Loucy (cell line): ENCODE measurements at regions not wholly inside any gene's neighbourhood (a gene's known extent, or its start where the extent isn't known, plus 50 kb on each side); places are given as distances from the start of the nearest gene placed in this dataset.

Experiments used
- H2AFZ ChIP-seq: fragments of 200-600 bp; sonication (generic); 2 replicates; pipeline ENCODE4 v1.6.0; 2016; ENCODE audit warnings: antibody characterized with exemption, mild to moderate bottlenecking, low read length, moderate library complexity
- H3F3A ChIP-seq: fragments of 200-600 bp; 2 replicates; pipeline ENCODE4 v1.6.0; 2016; ENCODE audit warnings: antibody characterized with exemption, low read depth, mild to moderate bottlenecking
- H3K27me3 ChIP-seq: fragments of 200-600 bp; sonication (generic); 2 replicates; pipeline ENCODE4 v1.6.1; 2014; ENCODE audit warnings: low read length, mild to moderate bottlenecking; ENCODE audit not compliant: insufficient read depth, poor library complexity, severe bottlenecking
- H3K36me3 ChIP-seq: fragments of 200-600 bp; sonication (generic); 2 replicates; pipeline ENCODE4 v1.6.1; 2016; ENCODE audit warnings: low read length; ENCODE audit not compliant: insufficient read depth
- H3K4me1 ChIP-seq: fragments of 200-600 bp; sonication (generic); 2 replicates; pipeline ENCODE4 v1.5.1; 2014; ENCODE audit warnings: low read length, mild to moderate bottlenecking; ENCODE audit not compliant: insufficient read depth, poor library complexity, severe bottlenecking
- H3K4me2 ChIP-seq: fragments of 200-600 bp; sonication (generic); 2 replicates; pipeline ENCODE4 v1.6.0; 2014; ENCODE audit warnings: antibody characterized with exemption, low read length, low read depth, mild to moderate bottlenecking; ENCODE audit not compliant: poor library complexity, severe bottlenecking
- H3K4me3 ChIP-seq: fragments of 200-600 bp; sonication (generic); 2 replicates; pipeline ENCODE4 v1.5.1; 2014; ENCODE audit warnings: low read length, mild to moderate bottlenecking, mixed read lengths; ENCODE audit not compliant: poor library complexity, severe bottlenecking
- H3K79me2 ChIP-seq: fragments of 200-600 bp; sonication (generic); 2 replicates; pipeline ENCODE4 v1.6.1; 2014; ENCODE audit warnings: low read length; ENCODE audit not compliant: insufficient read depth
- H3K9ac ChIP-seq: fragments of 200-600 bp; sonication (generic); 2 replicates; pipeline ENCODE4 v1.6.0; 2014; ENCODE audit warnings: mild to moderate bottlenecking, low read depth, low read length, moderate library complexity; ENCODE audit not compliant: poor library complexity, severe bottlenecking
- H3K9me2 ChIP-seq: fragments of 200-600 bp; sonication (generic); replicated peaks from 2 replicates; pipeline ENCODE4 v1.6.1; 2016; ENCODE audit warnings: low read depth, low read length, mixed read lengths
- H3K9me3 ChIP-seq: fragments of 200-600 bp; sonication (generic); 2 replicates; pipeline ENCODE4 v1.6.1; 2014; ENCODE audit warnings: mild to moderate bottlenecking, antibody characterized with exemption, low read length, low read depth; ENCODE audit not compliant: insufficient read depth
- H4K20me1 ChIP-seq: fragments of 200-600 bp; sonication (generic); 2 replicates; pipeline ENCODE4 v1.6.0; 2014; ENCODE audit warnings: antibody characterized with exemption, low read length, mild to moderate bottlenecking; ENCODE audit not compliant: insufficient read depth, poor library complexity, severe bottlenecking
- CTCF ChIP-seq: fragments of 200-600 bp; sonication (generic); conservative IDR thresholded peaks from 2 replicates; pipeline ENCODE4 v1.5.1; 2014; ENCODE audit warnings: mild to moderate bottlenecking, antibody characterized with exemption, low read length
- EZH2phosphoT487 ChIP-seq: fragments of 200-600 bp; IDR thresholded peaks from 2 replicates; pipeline ENCODE4 v1.6.1; 2018; ENCODE audit warnings: antibody characterized with exemption, mild to moderate bottlenecking, moderate library complexity, borderline replicate concordance

- Histone ChIP-seq H3K4me2 (no peak overlapping the region), H3K9me2 (no peaks in the 10 kb centered on the region), H3K27me3 (no peaks in the 10 kb centered on the region), H3K4me1 (peaks cover 58% of the 10 kb centered on the region), H4K20me1 (no peaks in the 10 kb centered on the region), H3F3A (no peaks in the 10 kb centered on the region), H3K9me3 (peaks cover 13% of the 10 kb centered on the region; the same call in 1 of the 2 replicates), H3K79me2 (no peaks in the 10 kb centered on the region), H2AFZ (no peak overlapping the region), H3K9ac (no peak overlapping the region), H3K36me3 (no peaks in the 10 kb centered on the region), H3K4me3 (no peak overlapping the region)
- TF ChIP-seq EZH2phosphoT487 (no peak), CTCF (no peak)
Measured at GRCh38 chr6:14472255-14472985, 354.8 kb downstream of the CD83 start.

- H3K36me3 ChIP-seq, result no peaks in the 10 kb centered on the region
- H3K4me2 ChIP-seq, result no peak overlapping the region
- H3K4me1 ChIP-seq, result peaks cover 58% of the 10 kb centered on the region
- TF ChIP-seq EZH2phosphoT487 (no peak), CTCF (no peak)
- no peaks in the 10 kb centered on the region for H3K79me2 ChIP-seq
- H3F3A ChIP-seq, result no peaks in the 10 kb centered on the region
- H4K20me1 ChIP-seq, result no peaks in the 10 kb centered on the region
- no peak overlapping the region for H3K9ac ChIP-seq
- H2AFZ ChIP-seq, result no peak overlapping the region
- H3K27me3 ChIP-seq, result no peaks in the 10 kb centered on the region
- peaks cover 13% of the 10 kb centered on the region; the same call in 1 of the 2 replicates for H3K9me3 ChIP-seq
- H3K9me2 ChIP-seq, result no peaks in the 10 kb centered on the region
- H3K4me3 ChIP-seq, result no peak overlapping the region
Measured at GRCh38 chr6:14472986-14473337, 355.4 kb downstream of the CD83 start.

- H3K4me2 ChIP-seq, result no peak overlapping the region
- no peaks in the 10 kb centered on the region for H4K20me1 ChIP-seq
- no peaks in the 10 kb centered on the region for H3K36me3 ChIP-seq
- no peaks in the 10 kb centered on the region for H3K27me3 ChIP-seq
- no peaks in the 10 kb centered on the region for H3K9me3 ChIP-seq
- H3K9me2 ChIP-seq, result no peaks in the 10 kb centered on the region
- H3F3A ChIP-seq, result no peaks in the 10 kb centered on the region
- H2AFZ ChIP-seq, result no peak overlapping the region
- no peaks in the 10 kb centered on the region for H3K79me2 ChIP-seq
- H3K4me1 ChIP-seq, result peaks cover 52% of the 10 kb centered on the region
- peak overlapping the region; percentile 23 for H3K9ac ChIP-seq
- H3K4me3 ChIP-seq, result no peak overlapping the region
- TF ChIP-seq CTCF (0 out of 2 replicates have a peak, but pooled peaks have one; percentile 10), EZH2phosphoT487 (no peak)
Measured at GRCh38 chr6:14474816-14475215, 357.2 kb downstream of the CD83 start.
